Neural cell (in vitro differentiated cells): ENCODE measurements at regions not wholly inside any gene's neighbourhood (a gene's known extent, or its start where the extent isn't known, plus 50 kb on each side); places are given as distances from the start of the nearest gene placed in this dataset.

Experiments used
- EP300 ChIP-seq: fragments of 450-650 bp; conservative IDR thresholded peaks from 2 replicates; pipeline ENCODE4 v1.6.1; 2014; ENCODE audit warnings: antibody characterized with exemption, mild to moderate bottlenecking, moderate library complexity; ENCODE audit not compliant: poor library complexity, severe bottlenecking
- EZH2 ChIP-seq: fragments of 200-600, 300-800 bp; shearing (Covaris generic), sonication (generic); IDR thresholded peaks from 2 replicates; pipeline ENCODE4 v1.6.1; 2014; ENCODE audit warnings: antibody characterized with exemption, low read length, borderline replicate concordance, mild to moderate bottlenecking; ENCODE audit not compliant: insufficient read depth, poor library complexity, severe bottlenecking
- MXI1 ChIP-seq: fragments of 450-650 bp; conservative IDR thresholded peaks from 2 replicates; pipeline ENCODE4 v1.6.1; 2014; ENCODE audit warnings: antibody characterized with exemption, mild to moderate bottlenecking; ENCODE audit not compliant: poor library complexity, severe bottlenecking
- POLR2AphosphoS5 ChIP-seq: IDR thresholded peaks from 2 replicates; pipeline ENCODE4 v1.6.1; 2012
- RAD21 ChIP-seq: fragments of 450-650 bp; conservative IDR thresholded peaks from 2 replicates; pipeline ENCODE4 v1.6.1; 2014; ENCODE audit warnings: antibody characterized with exemption, mild to moderate bottlenecking, moderate library complexity
- REST ChIP-seq: IDR thresholded peaks from 2 replicates; pipeline ENCODE4 v1.6.1; 2012; ENCODE audit warnings: borderline replicate concordance
- SMC3 ChIP-seq: fragments of 450-650 bp; conservative IDR thresholded peaks from 2 replicates; pipeline ENCODE4 v1.6.1; 2014; ENCODE audit warnings: antibody characterized with exemption, mild to moderate bottlenecking, moderate library complexity; ENCODE audit not compliant: poor library complexity
- TAF1 ChIP-seq: IDR thresholded peaks from 2 replicates; pipeline ENCODE4 v1.6.1; 2012; ENCODE audit warnings: low read depth
- TF ChIP-seq, protein P1 (sequence below): fragments of 450-650 bp; IDR thresholded peaks from 2 replicates; pipeline ENCODE4 v1.5.1; 2014; ENCODE audit warnings: antibody characterized with exemption, mild to moderate bottlenecking, moderate library complexity; ENCODE audit not compliant: poor library complexity, severe bottlenecking

- TF ChIP-seq RAD21 = no peak
- no peak for TF ChIP-seq POLR2AphosphoS5
- TF ChIP-seq, protein P1, sequence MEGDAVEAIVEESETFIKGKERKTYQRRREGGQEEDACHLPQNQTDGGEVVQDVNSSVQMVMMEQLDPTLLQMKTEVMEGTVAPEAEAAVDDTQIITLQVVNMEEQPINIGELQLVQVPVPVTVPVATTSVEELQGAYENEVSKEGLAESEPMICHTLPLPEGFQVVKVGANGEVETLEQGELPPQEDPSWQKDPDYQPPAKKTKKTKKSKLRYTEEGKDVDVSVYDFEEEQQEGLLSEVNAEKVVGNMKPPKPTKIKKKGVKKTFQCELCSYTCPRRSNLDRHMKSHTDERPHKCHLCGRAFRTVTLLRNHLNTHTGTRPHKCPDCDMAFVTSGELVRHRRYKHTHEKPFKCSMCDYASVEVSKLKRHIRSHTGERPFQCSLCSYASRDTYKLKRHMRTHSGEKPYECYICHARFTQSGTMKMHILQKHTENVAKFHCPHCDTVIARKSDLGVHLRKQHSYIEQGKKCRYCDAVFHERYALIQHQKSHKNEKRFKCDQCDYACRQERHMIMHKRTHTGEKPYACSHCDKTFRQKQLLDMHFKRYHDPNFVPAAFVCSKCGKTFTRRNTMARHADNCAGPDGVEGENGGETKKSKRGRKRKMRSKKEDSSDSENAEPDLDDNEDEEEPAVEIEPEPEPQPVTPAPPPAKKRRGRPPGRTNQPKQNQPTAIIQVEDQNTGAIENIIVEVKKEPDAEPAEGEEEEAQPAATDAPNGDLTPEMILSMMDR = no peak
- no peak for TF ChIP-seq TAF1
- no peak for TF ChIP-seq REST
- no peak for TF ChIP-seq EP300
- no peak for TF ChIP-seq MXI1
- no peak for TF ChIP-seq EZH2
- TF ChIP-seq SMC3 = no peak
Observed at GRCh38 chr5:124876983-124877382, 130.5 kb upstream of the ZNF608 start.
